ENCODE measurements at regions not wholly inside any gene's neighbourhood (a gene's known extent, or its start where the extent isn't known, plus 50 kb on each side); places are given as distances from the start of the nearest gene placed in this dataset.

GRCh38 chr20:23228912-23229311, 121.7 kb upstream of the NXT1 start:
- CTCF ChIA-PET = no interaction called here
- DNase-seq (ENCODE audit: extremely low spot score) = no peak
- POLR2A ChIA-PET = no interaction called here
- TF ChIP-seq NFRKB (IDR thresholded peaks at IDR 0.05) (no peak), HDGF (IDR thresholded peaks at IDR 0.05; ENCODE audit: borderline replicate concordance) (no peak), CTBP1 (IDR thresholded peaks at IDR 0.05; ENCODE audit: borderline replicate concordance) (no peak), PKNOX1 (IDR thresholded peaks at IDR 0.05) (no peak), ELF4 (IDR thresholded peaks at IDR 0.05) (no peak), LEF1 (IDR thresholded peaks at IDR 0.05; ENCODE audit: borderline replicate concordance) (no peak), BHLHE40 (IDR thresholded peaks at IDR 0.05; ENCODE audit: borderline replicate concordance) (no peak), L3MBTL2 (conservative IDR thresholded peaks at IDR 0.05) (no peak), FOXA1 (IDR thresholded peaks at IDR 0.05) (no peak), SP1 (IDR thresholded peaks at IDR 0.05) (no peak), FOXK2 (IDR thresholded peaks at IDR 0.05) (no peak), TARDBP (IDR thresholded peaks at IDR 0.05) (no peak), ARNT (IDR thresholded peaks at IDR 0.05) (no peak), ZNF384 (IDR thresholded peaks at IDR 0.05) (no peak), SUZ12 (IDR thresholded peaks at IDR 0.05) (no peak)

GRCh38 chr20:23227976-23228375, 122.6 kb upstream of the NXT1 start:
- CTCF ChIA-PET = no interaction called here
- POLR2A ChIA-PET = no interaction called here
- TF ChIP-seq BHLHE40 (IDR thresholded peaks at IDR 0.05; ENCODE audit: borderline replicate concordance) (no peak), NFRKB (IDR thresholded peaks at IDR 0.05) (no peak), ARNT (IDR thresholded peaks at IDR 0.05) (no peak), SUZ12 (IDR thresholded peaks at IDR 0.05) (no peak), L3MBTL2 (conservative IDR thresholded peaks at IDR 0.05) (no peak), TARDBP (IDR thresholded peaks at IDR 0.05) (no peak), CTBP1 (IDR thresholded peaks at IDR 0.05; ENCODE audit: borderline replicate concordance) (no peak), FOXK2 (IDR thresholded peaks at IDR 0.05) (no peak), HDGF (IDR thresholded peaks at IDR 0.05; ENCODE audit: borderline replicate concordance) (no peak), LEF1 (IDR thresholded peaks at IDR 0.05; ENCODE audit: borderline replicate concordance) (no peak), PKNOX1 (IDR thresholded peaks at IDR 0.05) (no peak), SP1 (IDR thresholded peaks at IDR 0.05) (no peak), FOXM1 (IDR thresholded peaks at IDR 0.05; ENCODE audit: borderline replicate concordance) (no peak), ZNF384 (IDR thresholded peaks at IDR 0.05) (no peak), FOXA1 (IDR thresholded peaks at IDR 0.05) (no peak), ELF4 (IDR thresholded peaks at IDR 0.05) (no peak)
- no peak for DNase-seq (ENCODE audit: extremely low spot score)

GRCh38 chr20:23227274-23227673, 123.3 kb upstream of the NXT1 start:
- no peak for DNase-seq (ENCODE audit: extremely low spot score)
- CTCF ChIA-PET = no interaction called here
- TF ChIP-seq ELF4 (IDR thresholded peaks at IDR 0.05) = no peak
- TF ChIP-seq PKNOX1 (IDR thresholded peaks at IDR 0.05) = no peak
- no peak for TF ChIP-seq FOXA1 (IDR thresholded peaks at IDR 0.05)
- TF ChIP-seq TARDBP (IDR thresholded peaks at IDR 0.05) = no peak
- no peak for TF ChIP-seq HDGF (IDR thresholded peaks at IDR 0.05; ENCODE audit: borderline replicate concordance)
- no peak for TF ChIP-seq LEF1 (IDR thresholded peaks at IDR 0.05; ENCODE audit: borderline replicate concordance)
- TF ChIP-seq BHLHE40 (IDR thresholded peaks at IDR 0.05; ENCODE audit: borderline replicate concordance) = no peak
- POLR2A ChIA-PET = no interaction called here

- ChIA-PET CTCF (no interaction called here), POLR2A (no interaction called here)
- no peak for DNase-seq (ENCODE audit: extremely low spot score)
- TF ChIP-seq L3MBTL2 (conservative IDR thresholded peaks at IDR 0.05) (no peak), TARDBP (IDR thresholded peaks at IDR 0.05) (no peak), FOXK2 (IDR thresholded peaks at IDR 0.05) (no peak), SUZ12 (IDR thresholded peaks at IDR 0.05) (no peak), NFRKB (IDR thresholded peaks at IDR 0.05) (no peak)
Measured at GRCh38 chr20:23226612-23227265, 123.9 kb upstream of the NXT1 start.

GRCh38 chr20:23225407-23226060, 125.1 kb upstream of the NXT1 start:
- TF ChIP-seq ELF4 (IDR thresholded peaks at IDR 0.05) = no peak
- no peak for TF ChIP-seq HDGF (IDR thresholded peaks at IDR 0.05; ENCODE audit: borderline replicate concordance)
- no peak for TF ChIP-seq ARNT (IDR thresholded peaks at IDR 0.05)
- TF ChIP-seq BHLHE40 (IDR thresholded peaks at IDR 0.05; ENCODE audit: borderline replicate concordance) = no peak
- no peak for TF ChIP-seq SUZ12 (IDR thresholded peaks at IDR 0.05)
- no peak for TF ChIP-seq SP1 (IDR thresholded peaks at IDR 0.05)
- TF ChIP-seq FOXM1 (IDR thresholded peaks at IDR 0.05; ENCODE audit: borderline replicate concordance) = no peak
- TF ChIP-seq FOXA1 (IDR thresholded peaks at IDR 0.05) = no peak
- no peak for TF ChIP-seq FOXK2 (IDR thresholded peaks at IDR 0.05)
- no peak for TF ChIP-seq PKNOX1 (IDR thresholded peaks at IDR 0.05)
- TF ChIP-seq ZNF384 (IDR thresholded peaks at IDR 0.05) = no peak
- ChIA-PET CTCF (no interaction called here), POLR2A (no interaction called here)
- DNase-seq (ENCODE audit: extremely low spot score) = no peak

GRCh38 chr20:23224806-23225205, 125.8 kb upstream of the NXT1 start:
- POLR2A ChIA-PET = no interaction called here
- CTCF ChIA-PET = no interaction called here
- no peak for DNase-seq (ENCODE audit: extremely low spot score)
- TF ChIP-seq SUZ12 (IDR thresholded peaks at IDR 0.05) (no peak), PKNOX1 (IDR thresholded peaks at IDR 0.05) (no peak), ELF4 (IDR thresholded peaks at IDR 0.05) (no peak), ZNF384 (IDR thresholded peaks at IDR 0.05) (no peak), TARDBP (IDR thresholded peaks at IDR 0.05) (no peak), NFRKB (IDR thresholded peaks at IDR 0.05) (no peak), L3MBTL2 (conservative IDR thresholded peaks at IDR 0.05) (no peak), BHLHE40 (IDR thresholded peaks at IDR 0.05; ENCODE audit: borderline replicate concordance) (no peak)

Measured in HEK293T (cell line).